Endometrium (tissue), 2 donors: ENCODE measurements at regions not wholly inside any gene's neighbourhood (a gene's known extent, or its start where the extent isn't known, plus 50 kb on each side); places are given as distances from the start of the nearest gene placed in this dataset.

Experiments
- FAIRE-seq: peaks from 2 replicates; lab custom pipeline; 2012; peaks lifted over from hg19 to GRCh38; lab: Jason Lieb, UNC
- donor health status: control.
- donor health status: control.

DNA sequence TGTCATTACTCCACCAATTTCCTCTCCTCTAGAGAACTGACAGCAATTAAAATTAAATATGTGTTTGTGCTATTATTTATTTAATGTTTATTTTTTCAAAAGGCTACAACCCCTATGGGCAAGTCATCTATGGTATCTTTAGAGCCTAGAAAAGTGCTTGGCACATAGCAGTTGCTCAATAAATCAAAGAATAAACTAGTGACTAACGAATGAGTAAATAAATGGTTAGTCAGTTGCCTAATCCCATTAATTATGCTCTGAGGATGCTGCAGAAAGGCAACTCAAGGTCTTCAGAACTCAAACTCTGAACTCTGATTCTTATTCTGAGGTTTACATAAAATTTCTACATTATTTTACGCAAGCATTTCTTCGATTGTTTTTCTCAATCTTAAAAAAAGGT, 193.0 kb upstream of the TSHZ2 start:
- FAIRE-seq = no peak

DNA sequence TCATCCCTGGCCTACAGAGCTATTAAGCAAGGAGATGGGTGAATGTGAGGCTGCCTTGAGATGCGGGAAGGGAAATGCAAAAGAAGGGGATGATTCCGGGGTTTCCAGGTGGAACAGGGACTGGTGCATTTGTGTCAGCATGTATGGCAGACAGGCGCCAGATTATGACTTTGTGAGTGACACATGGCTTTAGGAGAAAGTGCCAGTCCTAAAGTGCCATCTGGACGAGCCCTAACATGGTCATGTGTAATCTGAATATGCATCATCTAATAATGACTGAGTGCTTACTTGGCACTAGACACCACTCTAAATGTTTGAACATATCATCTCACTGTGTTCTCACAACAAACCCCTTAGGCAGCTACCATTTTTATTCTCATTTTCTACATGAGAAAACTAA, 195.0 kb upstream of the TSHZ2 start:
- FAIRE-seq = no peak

DNA sequence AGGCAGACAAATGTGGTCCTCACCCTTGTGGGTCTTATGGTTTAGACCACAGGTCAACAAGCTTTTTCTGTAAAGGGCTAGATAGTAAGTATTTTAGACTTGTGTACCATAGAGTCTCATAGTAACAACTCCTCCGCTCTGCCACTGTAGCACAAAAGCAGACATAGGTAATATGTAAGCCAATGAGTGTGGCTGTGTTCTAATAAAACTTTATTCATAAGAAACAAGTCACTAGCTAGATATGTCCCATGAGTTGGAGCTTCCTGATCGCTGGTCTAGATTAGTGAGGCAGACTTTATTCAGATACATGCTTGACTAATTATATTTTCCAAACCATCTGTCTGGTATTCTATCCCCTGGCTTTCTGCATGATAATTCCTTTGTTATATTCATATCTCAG, 196.4 kb upstream of the TSHZ2 start:
- no peak for FAIRE-seq

DNA sequence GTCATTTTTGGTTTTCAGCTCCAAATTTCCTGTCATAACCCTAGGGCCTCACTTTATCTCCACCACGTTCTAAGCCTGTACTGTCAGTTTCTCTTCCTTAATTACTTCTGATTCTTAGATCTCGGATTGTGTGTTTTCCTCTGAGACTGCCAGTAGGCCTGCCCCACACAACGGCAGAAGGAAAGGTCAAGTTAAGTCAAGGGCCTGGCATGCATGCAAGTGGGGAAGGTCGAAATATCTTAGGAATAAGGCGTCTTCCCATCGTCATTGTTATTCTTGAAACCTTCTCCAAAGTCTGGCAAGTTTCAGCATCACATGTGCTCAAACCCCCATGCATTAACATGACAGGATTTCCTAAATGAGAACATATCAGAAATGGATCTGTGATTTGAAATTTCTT, 203.5 kb upstream of the TSHZ2 start:
- FAIRE-seq = no peak

DNA sequence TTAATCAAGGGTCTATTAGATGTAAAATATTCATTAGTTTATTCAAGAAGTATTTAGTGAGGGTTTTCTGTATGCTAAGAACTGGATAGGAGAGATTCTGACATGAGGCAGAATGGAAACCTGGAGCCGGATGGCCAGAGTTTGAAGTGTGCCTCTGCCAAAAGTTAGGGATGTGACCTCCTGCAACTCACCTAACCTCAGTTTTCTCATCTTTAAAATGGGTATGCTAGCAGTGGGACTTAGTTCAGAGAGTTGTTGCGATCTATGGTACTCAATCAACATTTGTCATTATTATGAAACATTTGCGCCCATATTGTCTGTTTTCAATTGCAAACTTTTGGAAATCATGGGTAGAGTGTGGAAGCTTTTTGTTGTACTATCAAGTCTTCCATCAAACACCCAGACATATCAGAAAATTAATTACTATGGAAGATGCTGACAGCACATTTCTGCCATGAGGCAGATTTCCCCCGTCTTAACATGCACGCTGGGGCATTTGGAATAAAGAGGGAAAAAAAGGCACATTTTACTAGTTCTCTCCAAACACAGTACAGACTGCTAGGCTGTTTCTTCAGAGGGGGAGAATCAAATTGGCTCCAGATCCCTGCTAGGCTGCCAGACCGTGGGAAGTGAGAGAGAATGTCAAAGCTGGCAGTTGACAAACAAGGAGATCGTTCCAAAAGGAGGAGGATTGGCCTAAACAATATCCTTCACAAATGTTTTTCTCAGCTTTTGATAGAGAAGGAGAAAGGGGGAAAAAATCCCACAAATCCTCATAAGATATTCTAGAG, 205.3 kb upstream of the TSHZ2 start:
- FAIRE-seq = no peak

DNA sequence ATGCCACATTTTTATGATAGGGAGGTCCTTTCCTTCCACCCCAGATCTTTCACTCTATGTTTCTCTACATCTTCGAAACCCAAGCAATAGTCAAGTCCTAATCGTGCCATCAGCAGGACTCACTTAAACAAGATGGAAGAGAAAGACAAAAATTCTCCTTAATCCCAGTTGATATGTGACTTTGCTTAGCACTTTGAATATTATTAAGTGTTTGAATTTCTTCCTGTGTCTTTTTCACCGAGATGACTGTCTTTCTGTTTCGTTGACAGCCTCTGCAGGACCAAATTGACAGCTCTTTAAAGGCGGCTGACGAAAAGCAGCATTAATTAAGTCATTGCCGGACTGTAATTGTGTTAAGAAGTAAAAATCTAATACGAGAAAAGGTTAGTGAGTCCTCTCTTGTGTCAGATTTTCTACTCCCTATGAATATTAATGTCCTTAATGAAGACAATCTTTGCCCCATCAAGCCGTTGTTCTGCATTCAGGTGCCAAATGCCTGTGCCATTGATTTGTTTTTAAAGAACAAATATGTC, 208.8 kb upstream of the TSHZ2 start:
- FAIRE-seq = no peak

DNA sequence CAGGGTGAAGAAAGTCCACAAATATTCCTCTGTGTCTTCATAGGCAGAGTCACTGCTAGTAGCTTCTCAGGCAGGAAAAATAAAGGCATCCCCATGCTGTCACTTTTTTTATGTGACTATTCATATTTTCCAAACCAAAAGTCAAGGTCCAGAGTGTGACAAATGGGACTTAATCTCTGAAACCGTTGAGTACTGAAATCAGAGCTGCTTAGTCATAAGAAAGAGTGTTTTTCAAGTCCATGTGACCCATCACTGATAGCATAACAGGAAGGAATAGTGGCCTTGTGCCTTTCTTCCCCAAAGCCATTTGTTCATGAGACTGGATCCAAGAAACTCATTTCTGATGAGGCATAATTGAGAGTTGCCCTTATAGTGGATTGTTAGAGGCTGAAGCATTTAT, 210.3 kb upstream of the TSHZ2 start:
- FAIRE-seq = no peak

DNA sequence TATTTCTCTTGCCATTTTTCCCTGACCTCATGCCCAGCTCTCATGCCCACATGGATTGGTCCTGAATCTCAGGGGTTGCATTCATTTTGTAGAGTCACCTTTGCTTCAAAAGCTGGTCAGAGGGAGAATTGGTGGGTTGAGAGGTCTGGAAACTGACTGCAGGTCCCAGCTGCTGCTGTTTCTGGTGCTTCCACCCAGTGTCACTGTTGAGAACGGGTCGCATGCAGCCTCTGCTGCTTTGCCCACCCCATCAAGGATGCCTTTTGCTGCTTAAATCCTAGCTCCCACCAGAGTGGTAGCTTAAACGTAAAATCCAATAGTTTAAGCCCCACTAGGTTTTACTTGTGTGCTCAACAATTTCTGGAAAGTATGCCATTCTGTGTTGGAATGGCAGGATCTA, 211.4 kb upstream of the TSHZ2 start:
- no peak for FAIRE-seq

DNA sequence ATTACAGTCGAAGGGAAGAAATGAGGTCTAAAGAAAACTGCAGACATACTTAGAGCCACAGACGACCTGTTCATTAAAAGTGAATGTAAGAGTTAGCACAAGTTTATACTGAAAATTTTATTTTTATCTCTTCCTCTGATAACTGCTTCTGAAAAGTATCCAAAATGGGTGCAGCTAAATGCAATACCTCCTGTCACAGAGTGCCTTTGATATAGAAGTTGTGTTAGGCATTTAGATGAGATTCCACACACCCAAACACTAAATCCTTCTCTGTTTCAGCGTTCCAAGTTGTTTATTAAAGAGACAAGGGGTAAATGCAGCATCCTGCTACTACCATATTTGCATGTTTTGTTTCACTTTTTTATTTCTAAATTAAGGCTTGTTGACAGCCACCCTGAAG, 214.7 kb upstream of the TSHZ2 start:
- FAIRE-seq = no peak

DNA sequence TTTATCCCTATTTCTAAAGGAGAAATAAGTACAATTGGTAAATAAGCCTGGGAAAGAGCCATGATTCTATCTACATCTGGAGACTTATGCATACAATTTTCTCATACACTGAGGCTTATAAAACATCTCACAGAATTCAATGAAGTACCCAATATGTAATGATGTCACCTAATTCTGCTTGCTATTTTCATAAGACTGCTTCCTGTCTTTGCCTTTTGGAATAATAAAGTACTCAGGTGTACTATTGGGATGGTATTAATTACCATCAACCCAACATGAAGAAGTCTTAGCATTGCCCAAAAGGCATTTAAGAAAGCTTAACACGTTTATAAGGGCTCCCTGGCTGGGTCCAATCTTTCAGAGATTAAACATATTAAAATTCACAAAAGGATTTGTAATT, 216.4 kb upstream of the TSHZ2 start:
- FAIRE-seq = no peak

DNA sequence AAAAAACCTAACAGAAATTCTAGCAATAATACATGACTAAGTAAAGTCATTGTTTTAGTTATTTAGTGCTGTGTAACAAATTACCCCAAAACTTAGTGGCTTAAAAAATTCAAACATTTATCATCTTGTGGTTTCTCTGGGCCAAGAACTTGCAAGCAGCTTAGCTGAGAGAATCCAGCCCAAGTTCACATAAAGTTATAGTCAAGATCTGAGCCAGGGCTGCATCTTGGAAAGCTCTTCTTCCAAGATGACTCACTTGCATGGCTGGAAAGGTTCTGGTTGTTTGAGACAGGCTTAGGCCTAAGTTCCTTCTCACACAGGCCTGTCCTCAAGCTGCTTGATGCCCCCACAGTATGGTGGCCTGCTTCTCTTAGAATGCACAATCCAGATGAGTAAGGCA, 217.8 kb upstream of the TSHZ2 start:
- no peak for FAIRE-seq

DNA sequence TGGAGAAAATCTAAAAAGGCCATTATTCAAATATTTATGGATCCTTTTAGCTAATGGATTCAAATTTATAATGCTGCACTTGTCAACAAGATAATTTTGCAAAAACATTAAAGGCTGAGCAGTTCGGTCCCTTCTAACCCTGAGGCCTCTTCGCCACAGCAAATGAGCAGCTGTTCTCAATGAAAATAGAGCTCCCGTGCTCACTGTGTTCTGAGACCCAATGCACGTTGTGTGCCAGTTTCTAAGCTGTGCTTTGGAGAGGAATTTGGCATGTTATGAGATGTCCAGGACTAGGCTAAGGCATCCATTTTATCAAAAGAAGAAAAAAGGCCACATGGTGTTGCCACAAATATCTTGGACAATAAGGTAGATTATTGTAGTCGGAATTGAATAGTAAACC, 220.1 kb upstream of the TSHZ2 start:
- no peak for FAIRE-seq

DNA sequence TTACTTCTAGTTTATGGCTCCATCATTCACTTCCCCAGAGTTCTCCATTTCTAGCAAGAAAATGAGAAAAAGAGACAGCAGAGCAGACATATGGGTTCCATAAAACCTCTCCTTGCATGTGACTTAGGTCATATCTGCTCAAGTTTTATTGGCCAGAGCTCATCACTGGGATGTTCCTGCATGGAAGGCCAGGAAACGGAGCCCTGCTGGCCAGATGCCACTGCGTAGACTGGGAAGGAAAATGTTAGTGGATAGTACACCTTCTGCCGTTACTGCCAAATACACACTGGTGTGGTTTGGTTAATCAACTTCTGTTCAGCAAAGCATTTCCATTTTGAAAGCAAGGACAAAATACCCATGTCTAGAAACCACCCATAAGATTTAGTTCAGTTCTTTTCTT, 220.6 kb upstream of the TSHZ2 start:
- no peak for FAIRE-seq

DNA sequence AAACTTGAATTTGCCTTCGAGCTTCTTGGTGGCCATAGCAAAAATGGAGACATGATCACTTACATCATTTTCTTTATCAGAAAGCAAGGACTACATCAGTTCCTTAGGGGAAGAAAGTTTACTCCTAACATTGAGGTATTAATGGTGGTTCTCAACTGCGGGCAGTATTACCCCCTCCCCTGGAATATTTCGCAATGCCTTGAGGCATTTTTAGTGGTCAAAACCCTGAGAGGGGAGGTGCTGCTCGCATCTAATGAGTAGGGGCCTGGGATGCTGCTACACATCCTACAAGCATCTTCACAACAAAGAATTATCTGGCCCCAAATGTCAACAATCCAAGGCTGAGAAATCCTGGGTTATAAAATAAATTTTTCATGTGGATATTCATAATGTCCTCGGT, 222.2 kb upstream of the TSHZ2 start:
- FAIRE-seq = no peak

DNA sequence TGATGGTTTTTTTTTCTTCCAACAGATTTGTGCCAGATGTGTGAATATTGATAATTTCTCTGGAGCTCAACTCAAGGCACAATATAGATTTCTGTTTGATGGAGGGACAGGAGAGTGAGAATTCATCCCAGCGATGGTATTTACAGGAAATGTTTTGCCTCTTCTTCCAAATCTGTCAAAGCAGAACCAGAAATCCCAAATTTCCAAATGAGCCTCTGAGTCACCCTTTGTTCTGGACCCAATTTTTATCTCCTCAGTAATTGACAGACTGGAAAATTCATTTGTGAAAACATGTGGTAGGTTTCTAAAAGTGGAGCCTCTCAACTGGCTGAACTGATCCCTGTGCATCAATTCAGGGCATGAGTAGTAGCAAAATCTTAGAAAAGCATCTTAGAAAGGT, 223.2 kb upstream of the TSHZ2 start:
- no peak for FAIRE-seq

DNA sequence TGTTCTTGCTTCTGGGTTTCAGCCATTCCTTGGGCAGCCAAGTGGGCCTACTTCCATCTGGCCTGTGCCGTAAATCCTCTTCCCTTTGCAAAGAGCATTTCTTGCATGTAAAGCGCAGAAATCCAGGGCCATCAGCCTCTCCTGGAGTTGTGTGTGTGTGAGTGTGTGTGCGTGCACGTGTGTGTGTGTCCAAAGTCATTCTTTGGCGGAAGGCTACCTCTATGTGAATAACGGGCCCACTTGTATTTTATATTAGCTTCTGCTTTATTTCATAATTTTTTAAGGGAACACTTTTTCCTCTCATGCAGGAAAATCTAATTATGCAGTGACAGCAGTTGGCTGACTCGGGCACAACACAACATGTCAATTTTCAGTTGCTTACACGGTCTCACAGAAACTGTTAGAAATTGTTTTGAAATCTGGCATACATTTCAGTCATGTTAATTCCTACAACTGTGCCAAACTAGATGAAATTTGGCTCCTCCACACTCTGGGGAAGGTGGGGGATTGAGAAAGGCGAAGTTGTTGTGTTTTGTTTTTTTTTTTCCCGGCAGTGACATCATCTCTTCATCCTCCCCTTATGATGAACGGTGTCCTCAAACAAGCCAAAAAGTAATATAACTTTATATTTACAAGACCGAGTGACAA, 223.7 kb upstream of the TSHZ2 start:
- no peak for FAIRE-seq

DNA sequence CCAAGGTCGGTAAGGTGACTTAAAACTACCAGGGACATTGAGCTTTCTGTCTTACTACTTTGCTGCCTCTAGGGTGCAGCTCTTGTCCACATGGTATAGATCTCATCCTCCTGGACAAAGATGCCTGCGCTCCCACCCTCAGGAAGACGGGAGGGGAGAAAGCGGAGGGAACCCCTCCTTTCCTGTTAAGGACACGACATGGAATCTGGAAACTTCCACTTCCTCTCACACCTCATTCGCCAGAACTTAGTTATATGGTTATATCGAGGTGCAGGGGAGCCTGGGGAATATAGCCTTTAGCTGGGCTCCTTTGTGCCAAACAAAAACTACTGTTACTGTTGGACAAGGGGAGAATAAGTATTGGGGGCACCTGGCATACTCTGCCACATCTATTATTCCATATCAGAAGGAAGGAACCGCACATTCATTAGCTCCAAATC, 224.3 kb upstream of the TSHZ2 start:
- FAIRE-seq = no peak

DNA sequence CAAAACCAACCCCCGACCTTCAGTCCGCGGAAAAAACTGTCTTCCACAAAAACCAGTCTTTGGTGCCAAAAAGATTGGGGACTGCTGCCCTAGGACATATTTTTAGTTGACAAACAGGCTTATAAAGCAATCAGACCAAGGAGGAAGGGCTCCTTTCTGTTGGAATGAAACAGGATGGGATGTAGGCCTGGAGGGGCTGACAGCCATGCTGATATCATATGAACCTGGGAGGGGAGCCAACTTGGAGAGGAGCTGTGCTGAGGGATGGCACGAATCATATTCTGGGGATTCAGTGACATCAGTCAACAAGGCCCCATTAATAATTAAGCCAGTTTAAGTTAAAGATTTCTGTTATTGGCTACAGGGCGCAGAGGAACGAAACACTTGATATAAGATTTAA, 225.4 kb upstream of the TSHZ2 start:
- no peak for FAIRE-seq

DNA sequence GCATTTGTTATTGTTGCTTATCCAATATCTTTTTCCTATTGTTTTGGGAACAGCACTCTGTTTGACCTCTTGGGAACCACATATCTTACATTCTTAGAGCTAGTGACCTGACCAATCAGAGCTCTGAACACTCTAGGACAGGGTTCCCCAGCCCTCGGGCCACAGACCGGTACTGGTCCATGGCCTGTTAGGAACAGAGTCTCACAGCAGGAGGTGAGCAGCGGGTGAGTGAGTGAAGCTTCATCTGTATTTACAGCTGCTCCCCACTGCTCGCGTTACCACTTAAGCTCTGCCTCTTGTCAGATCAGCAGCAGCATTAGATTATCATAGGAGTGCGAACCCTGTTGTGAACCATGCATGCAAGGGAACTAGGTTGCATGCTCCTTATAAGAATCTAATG, 226.0 kb upstream of the TSHZ2 start:
- FAIRE-seq = no peak

DNA sequence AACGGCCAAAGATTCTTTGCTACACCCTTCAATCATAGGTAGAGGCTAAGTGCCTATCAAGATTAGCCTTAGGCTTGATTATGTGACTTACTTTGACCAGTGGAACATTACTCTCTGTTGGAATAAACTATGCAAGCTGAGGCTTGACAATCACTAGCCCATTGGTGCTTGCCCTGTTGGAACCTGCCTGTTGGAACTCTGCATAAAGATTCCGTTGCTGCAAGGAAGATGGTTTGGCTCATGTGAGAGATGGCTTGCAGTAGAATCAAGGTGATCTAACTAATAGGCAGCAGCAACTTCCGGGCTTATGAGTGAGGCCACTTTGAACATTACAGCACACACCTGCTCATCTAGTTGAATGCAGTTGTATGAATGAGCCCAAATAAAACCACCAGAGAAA, 227.7 kb upstream of the TSHZ2 start:
- FAIRE-seq = no peak

DNA sequence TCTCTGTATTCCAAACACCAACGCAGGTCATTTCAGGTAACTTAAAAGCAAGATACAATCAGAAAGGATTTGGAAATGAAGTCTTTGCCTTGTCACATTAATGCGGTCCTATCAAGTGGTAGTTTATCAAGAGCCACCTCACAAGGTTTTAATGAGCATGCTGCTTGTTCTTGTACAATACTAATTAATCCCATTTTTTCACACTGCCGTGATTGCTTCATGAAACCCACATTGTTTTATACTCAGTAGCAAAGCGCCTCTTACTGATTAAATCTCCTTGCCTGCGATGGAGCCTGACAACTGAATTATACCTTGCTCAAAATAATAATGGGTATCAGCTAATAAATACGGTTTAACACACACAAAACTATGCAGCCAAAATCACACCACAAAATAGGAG, 234.1 kb upstream of the TSHZ2 start:
- FAIRE-seq = no peak

DNA sequence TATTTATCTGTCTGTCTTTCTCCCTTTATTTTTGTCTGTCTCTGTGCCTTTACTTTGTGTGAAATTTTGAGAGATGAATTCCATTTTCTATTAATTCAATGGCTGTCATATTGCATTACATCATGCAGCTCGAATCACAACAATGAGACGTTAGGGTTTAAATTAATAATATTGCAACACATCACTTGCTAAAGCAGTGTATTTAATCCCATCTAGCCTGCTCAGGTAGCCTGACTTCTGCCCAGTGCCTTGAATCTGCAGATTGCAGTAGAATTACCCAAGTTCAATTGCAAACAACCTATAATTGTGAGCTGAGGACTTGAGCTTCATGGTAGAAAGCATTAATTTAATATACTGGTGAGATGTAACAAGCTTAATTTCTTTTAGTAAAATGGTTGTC, 235.7 kb upstream of the TSHZ2 start:
- no peak for FAIRE-seq

DNA sequence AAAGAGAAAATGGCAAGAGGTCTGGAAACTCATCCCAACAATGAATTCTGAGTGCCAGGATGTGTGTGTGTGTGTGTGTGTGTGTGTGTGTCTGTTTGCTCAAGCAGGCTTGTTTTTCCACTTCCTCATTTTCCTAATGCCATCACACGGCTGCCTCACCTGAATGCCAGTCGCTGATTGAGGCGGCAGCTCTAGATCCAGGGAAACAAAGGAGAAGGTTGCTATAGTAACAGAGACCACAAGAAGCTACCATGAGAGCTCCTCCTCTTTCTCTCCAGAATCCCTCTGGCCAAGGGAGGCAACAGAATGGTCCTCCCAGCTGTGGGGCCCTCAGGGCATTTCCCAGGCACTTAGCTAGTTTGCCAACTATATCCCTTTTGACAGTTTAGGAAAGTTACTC, 241.1 kb upstream of the TSHZ2 start:
- no peak for FAIRE-seq
